HEK293 (cell line): ENCODE measurements at regions not wholly inside any gene's neighbourhood (a gene's known extent, or its start where the extent isn't known, plus 50 kb on each side); places are given as distances from the start of the nearest gene placed in this dataset.

Source experiments
- CTCF ChIA-PET: fragments of 350-600 bp; formaldehyde crosslinking; extraction: SDS; loops from one replicate; lab custom pipeline; 2021; ENCODE audit warnings: antibody characterized with exemption; lab: Yijun Ruan, JAX
- POLR2A ChIA-PET: fragments of 300-600 bp; formaldehyde crosslinking; extraction: SDS; loops from one replicate; lab custom pipeline; 2020; ENCODE audit warnings: antibody characterized with exemption, inconsistent platforms; lab: Yijun Ruan, JAX
- H3K27ac ChIP-seq: fragments of 200-500 bp; sonication (Bioruptor generic); 2 replicates; pipeline ENCODE4 v1.5.1; 2014; ENCODE audit warnings: low read depth, low read length, control low read depth, inconsistent platforms; ENCODE audit errors: extremely low read depth
- H3K36me3 ChIP-seq, 2 experiments: fragments of 200-500 bp in 1 of 2; sonication (Bioruptor generic) in 1 of 2; 1 replicate in 1 of 2; 2 replicates in 1 of 2; pipeline ENCODE4 v1.5.1; 2014 to 2017; ENCODE audit warnings: inconsistent platforms in 2 of 2, low read length in 2 of 2; ENCODE audit not compliant: control insufficient read depth in 2 of 2, insufficient read depth in 1 of 2
- H3K4me1 ChIP-seq: fragments of 200-500 bp; sonication (Bioruptor generic); 2 replicates; pipeline ENCODE4 v1.5.1; 2014; ENCODE audit warnings: mild to moderate bottlenecking, low read length, inconsistent platforms; ENCODE audit not compliant: control insufficient read depth, insufficient read depth
- H3K4me3 ChIP-seq: 2 replicates; pipeline ENCODE4 v1.5.1; 2011; ENCODE audit warnings: low read depth, mild to moderate bottlenecking, control low read depth, low read length, moderate library complexity
- H3K9me3 ChIP-seq: fragments of 200-500 bp; sonication (Bioruptor generic); 2 replicates; pipeline ENCODE4 v1.5.1; 2014; ENCODE audit warnings: low read depth, low read length, inconsistent platforms; ENCODE audit not compliant: control insufficient read depth, insufficient read depth
- EGR2 ChIP-seq: fragments of 450-650 bp; formaldehyde crosslinking; IDR thresholded peaks from 2 replicates; pipeline ENCODE4 v1.5.1; 2016; ENCODE audit warnings: low read depth, missing biosample characterization, missing genetic modification characterization
- ZBTB44 ChIP-seq: fragments of 450-650 bp; IDR thresholded peaks from 2 replicates; pipeline ENCODE4 v1.5.1; 2018; ENCODE audit warnings: missing biosample characterization, mild to moderate bottlenecking, missing genetic modification characterization
- ZNF354C ChIP-seq: fragments of 450-650 bp; formaldehyde crosslinking; IDR thresholded peaks from 2 replicates; pipeline ENCODE4 v1.5.1; 2016; ENCODE audit warnings: missing biosample characterization, missing genetic modification characterization, low read depth, borderline replicate concordance
- ZNF549 ChIP-seq: fragments of 450-650 bp; IDR thresholded peaks from 2 replicates; pipeline ENCODE4 v1.5.1; 2018; ENCODE audit warnings: missing biosample characterization, missing genetic modification characterization, mild to moderate bottlenecking, inconsistent platforms, moderate library complexity
- ZNF837 ChIP-seq: fragments of 450-650 bp; formaldehyde crosslinking; IDR thresholded peaks from 2 replicates; pipeline ENCODE4 v1.5.1; 2016; ENCODE audit warnings: missing biosample characterization, missing genetic modification characterization

GRCh38 chr3:124679048-124679638 lies 51.1 kb upstream of the UMPS start:
- ChIA-PET CTCF (interaction anchor here (0.8 to 2.4 kb wide), 3 partner anchors 10 to 120 kb away, joined by 3 to 6 read pairs (median 4); no protein-coding TSS in a partner anchor), POLR2A (no interaction called here)
- H3K4me1 ChIP-seq, result no peaks in the 10 kb centered on the region
- H3K9me3 ChIP-seq, result no peaks in the 10 kb centered on the region
- no peaks in the 10 kb centered on the region for H3K36me3 ChIP-seq
- TF ChIP-seq ZNF837, result no peak
- TF ChIP-seq EGR2 (tag by site-specific recombination), result no peak
- no peak for TF ChIP-seq ZNF549 (tag by site-specific recombination)
- no peak for TF ChIP-seq ZNF354C (tag by site-specific recombination)
- TF ChIP-seq ZBTB44 (tag by site-specific recombination), result no peak
- no peak overlapping the region for H3K27ac ChIP-seq
- H3K4me3 ChIP-seq, result no peak overlapping the region
